HS-5 (cell line): ENCODE measurements at regions not wholly inside any gene's neighbourhood (a gene's known extent, or its start where the extent isn't known, plus 50 kb on each side); places are given as distances from the start of the nearest gene placed in this dataset.
"Not testable (repeated sequence)": the region's sequence is repeated elsewhere in the genome, so short reads cannot be mapped to it uniquely, and the experiment has no call there.

Source experiments
- DNase-seq: peaks from one replicate; pipeline ENCODE4 v3.0.0-alpha.2; 2012; ENCODE audit warnings: low read depth

DNA sequence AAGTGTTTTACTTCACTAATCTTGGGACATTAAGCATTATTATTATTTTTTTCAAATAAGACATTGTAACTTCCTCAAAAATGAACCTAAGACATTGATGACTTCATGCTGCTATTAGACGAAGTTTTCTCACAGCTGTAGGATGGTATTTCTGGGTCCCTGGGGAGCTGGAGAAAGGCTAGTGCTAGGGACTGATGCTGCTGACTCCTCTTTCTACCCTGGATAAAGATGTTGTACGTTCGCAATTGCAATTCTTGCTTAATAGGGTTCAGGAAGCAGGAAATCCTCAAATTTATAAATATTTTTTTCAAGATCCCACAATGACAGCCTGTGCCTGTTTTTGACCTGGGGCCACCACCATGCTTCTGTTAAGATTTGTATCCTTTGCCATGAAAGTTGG lies 526.0 kb downstream of the CCSER2 start:
- DNase-seq: no peak

DNA sequence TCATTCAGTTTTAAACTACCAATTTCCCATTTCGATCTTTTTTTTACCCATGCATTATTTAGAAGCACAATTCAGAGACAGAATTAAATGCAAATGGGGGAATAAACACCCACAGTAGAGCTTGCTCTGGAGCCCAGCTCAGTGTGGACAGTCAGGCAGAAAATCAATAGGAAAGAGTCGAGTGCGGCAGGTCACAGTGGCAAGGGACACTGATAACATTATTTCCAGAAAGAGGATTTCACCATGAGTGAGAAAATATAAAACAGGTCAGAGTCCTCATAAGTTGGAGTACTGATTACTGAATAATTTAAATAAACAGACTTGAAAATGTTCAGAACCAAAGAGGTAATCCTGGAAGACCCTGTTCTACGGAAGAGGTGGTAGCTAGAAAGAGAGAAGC lies 532.5 kb downstream of the CCSER2 start:
- DNase-seq: no peak

DNA sequence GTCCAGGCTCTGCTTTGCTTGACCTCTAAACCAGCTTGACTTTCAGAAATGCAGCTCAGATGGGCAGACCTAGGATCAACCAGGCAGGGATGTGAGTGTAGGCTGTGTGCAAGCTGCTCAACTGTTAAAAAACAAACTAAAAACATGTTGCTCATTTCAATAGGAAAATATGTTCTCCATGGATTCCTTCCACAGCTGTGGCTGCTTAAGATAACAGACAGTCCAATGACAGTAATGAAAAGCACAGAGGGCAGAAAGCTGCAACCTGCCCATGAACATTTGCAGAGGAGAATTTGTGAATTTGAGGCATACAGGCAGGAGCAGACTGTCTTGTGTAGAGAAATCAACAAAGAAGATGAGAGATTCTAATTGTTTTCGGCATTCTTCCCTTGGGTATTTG lies 534.2 kb downstream of the CCSER2 start:
- DNase-seq: no peak

DNA sequence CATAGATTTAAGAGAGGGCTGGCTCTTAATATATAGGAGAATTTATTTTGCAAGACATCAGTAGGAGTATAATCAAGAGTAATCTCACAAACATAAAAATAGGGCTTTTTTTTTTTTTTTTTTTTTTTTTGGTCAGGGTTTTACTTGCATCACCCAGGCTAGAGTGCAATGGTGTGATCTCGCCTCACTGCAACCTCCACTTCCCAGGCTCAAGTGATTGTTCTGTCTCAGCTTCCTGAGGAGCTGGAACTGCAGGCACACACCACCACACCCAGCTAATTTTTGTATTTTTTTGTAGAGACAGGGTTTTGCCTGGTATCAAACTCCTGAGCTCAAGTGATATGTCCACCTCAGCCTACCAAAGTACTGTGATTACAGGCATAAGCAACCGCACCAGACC lies 535.3 kb downstream of the CCSER2 start:
- DNase-seq: no peak

DNA sequence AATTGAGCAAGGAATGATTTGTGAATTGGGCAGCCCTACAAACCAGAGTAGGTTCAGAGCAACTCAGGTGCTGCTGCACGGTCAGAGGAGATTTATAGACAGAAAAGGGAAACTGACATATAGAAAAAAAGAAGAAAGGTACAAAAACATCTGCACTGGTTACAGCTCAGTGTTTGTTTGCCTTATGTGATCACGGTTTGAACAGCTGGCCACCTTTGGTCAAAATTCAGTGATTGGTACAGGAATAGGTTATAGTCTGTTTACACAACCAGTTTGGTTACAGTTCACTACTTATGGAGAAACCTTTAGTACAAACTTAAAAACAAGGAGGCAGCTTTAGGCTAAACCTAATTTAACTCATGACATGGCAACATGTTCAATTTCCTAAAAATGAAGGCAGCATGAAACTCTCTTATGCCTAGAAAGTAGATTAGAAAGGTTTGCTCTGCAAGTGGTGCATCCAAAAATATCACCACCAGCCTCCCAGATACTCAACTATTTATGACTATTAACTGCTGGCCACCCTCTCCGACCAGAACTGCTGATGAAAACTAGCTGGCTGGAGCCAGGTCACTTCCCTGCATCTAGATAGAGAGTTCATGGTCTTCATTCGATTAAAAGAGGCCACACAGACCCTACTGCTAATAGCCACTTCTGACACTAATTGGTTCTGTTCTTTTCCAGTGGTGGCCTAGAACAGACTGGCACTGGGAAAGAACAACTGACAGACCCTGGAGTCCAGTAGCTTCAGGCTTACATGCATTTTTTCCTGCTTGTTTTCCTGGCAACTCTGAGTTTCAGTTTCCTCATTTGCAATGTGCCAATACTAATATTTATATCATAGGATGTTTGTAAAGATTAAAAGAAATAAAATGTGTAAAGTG lies 548.0 kb downstream of the CCSER2 start:
- no peak for DNase-seq

DNA sequence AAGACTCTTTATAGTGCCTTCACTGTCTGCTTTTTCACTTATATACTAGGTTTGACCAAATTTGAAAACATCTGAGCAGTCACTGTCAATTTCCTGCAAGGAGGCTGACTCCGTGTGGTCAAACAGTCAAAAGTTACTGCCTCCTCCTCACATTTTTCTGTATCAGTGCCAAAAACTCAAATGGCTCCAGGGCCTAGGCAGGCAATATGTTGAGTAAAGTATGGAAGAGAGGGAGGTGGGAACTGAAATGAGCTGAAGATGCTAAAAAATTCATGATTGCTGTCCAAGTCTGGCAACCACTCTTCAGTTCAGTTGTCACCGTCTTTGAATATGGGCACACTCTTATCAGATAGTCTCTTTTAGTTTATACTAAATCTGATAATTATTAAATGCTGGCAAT lies 551.6 kb downstream of the CCSER2 start:
- no peak for DNase-seq

- not testable (repeated sequence) for DNase-seq
Measured at GRCh38 chr10:84881696-84882095, 553.3 kb downstream of the CCSER2 start.

DNA sequence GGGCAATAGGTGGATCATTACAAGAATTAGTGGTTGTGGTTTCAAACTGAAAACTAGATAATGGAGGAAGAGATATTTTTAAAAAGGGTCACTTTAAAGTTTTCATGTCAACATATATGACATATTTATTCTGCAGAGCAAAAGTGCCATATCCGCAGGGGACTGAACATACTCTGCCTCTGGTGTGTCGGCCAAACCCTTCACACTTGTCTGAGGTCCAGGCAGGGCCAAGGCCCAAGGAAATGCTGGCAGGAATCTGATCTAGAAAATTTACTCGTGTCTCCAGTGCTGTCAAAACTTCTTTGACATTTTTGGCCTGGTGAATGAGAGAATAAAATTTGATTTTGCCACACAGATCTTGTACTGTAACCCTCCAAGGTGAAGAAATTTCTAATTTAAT lies 562.3 kb downstream of the CCSER2 start:
- DNase-seq: no peak

DNA sequence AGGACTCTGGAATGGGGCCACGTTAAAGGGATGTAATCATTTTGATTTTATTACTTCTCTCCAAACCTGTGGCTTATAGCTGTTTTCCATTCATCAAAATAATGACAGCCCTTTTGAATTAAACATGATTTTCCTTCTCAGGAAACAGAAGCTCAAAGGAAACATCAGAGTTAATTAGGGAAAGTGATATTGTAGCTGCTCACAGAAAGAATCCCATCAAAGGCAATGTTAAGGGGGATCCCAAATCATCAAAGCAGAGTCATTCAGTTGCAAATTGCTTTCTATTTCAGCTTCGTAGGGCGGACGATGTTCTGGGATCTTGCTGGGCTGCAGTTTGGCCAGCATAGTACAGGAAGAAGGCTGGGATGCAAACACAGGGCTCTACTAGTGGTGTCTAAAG lies 563.2 kb downstream of the CCSER2 start:
- DNase-seq: no peak

GRCh38 chr10:84895541-84895940 lies 567.2 kb downstream of the CCSER2 start:
- DNase-seq: no peak

GRCh38 chr10:84896909-84897308 lies 568.5 kb downstream of the CCSER2 start:
- no peak for DNase-seq

DNA sequence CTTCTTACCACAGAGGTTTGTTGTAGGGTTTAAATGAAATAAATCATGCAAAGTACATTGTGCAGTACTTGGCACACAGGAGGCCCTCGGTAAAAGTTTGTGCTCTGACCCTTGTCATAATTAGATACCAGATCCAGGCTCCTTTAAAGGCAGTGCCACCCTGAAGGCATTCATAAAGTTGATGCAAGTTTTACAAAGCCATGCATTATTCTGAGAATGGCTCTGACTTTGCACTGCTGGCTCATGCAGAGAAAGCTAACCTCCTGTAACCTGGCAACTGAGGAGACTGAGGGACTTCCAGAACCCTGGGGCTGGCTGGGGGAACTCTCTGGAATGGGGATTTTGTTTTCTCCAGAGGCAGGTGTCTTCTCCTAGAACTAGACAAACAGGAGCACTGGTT lies 570.9 kb downstream of the CCSER2 start:
- DNase-seq: no peak

GRCh38 chr10:84900141-84900540 lies 571.8 kb downstream of the CCSER2 start:
- DNase-seq: no peak

GRCh38 chr10:84901885-84902284 lies 573.5 kb downstream of the CCSER2 start:
- DNase-seq: no peak

DNA sequence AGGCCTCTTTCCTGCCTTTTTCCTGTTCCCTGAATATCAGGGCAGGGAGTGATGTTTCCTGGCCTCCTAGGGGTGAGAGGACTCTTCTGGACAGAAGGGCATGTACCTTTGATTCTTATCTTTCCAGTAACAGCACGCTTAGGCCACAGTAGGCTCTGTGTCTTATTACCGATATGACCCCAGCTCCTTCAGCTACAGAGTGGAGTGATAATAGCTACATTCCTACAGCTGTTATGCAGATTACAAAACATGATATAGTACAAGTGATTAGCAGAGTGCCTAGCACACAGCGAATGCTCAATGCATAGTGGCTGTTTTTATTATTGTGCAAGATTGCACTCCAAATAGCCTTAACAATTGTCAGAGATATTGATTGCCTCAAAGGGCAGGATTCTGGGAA lies 574.2 kb downstream of the CCSER2 start:
- no peak for DNase-seq

- DNase-seq: no peak
Measured at GRCh38 chr10:84903320-84903719, 574.9 kb downstream of the CCSER2 start.

DNA sequence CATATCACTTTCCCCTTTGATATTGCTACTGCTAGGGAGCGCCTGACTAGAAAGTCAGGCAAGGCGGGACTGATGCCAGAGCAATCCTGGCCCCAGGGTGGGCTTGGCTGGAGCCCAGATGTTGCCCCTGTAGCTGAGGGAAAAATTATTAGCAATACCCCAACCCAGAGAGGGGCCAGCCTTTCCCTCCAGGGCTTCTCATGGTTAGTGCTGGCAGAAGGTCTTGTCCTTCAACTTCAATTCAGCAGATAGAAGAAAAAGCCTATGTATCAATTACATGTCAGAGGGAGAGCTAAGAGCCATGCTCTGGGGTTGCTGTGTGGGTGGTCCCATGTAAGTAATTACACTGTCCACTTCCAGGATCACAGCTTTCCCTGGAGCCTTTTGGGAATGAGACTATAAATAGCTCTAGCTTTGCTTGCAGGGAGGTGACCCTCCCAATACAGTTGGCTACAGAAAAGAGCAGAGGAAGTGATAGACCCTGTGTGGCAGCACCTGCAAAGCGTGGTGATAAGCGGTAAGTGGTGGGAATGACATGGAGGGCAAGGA lies 579.1 kb downstream of the CCSER2 start:
- no peak for DNase-seq

GRCh38 chr10:84908491-84908890 lies 580.1 kb downstream of the CCSER2 start:
- DNase-seq: no peak

DNA sequence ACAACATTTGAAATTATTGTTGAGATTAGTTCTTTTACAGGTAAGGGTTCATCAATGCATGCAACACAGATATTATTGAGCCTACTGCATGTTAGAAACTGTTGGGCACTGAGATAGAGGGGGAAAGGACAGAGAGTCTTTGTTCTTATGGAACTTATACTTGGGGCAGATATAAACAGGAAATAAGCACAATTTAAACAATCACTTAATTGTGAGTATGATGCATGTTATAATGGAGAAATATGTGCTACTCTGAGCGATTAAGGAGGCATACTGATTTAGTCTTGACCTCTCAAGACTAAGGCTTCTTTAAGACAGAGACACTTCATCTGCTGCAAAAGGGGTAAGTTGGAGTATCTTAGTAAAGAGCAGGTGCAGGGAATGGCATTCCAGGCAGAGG lies 593.3 kb downstream of the CCSER2 start:
- no peak for DNase-seq

DNA sequence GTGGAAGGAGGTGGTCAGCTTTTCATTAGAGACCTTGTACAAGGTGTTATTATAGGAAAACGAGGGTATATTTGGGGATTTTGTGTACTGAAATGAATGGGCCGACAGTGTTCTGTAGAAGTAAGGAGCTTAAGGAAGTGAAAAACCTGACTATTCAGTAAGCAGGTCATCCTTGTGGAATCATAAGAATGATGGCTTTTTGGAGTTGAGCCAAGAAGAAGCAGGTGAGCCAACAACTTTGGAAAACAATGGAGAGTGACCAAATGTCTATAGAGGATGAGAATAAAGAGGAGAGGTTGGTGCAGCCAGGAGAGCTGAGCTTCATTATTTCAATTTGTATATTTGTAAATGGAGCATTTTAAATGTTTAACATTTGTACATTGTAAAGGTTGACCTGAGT lies 595.7 kb downstream of the CCSER2 start:
- no peak for DNase-seq

- no peak for DNase-seq
Measured at GRCh38 chr10:84925495-84925894, 597.1 kb downstream of the CCSER2 start.

DNA sequence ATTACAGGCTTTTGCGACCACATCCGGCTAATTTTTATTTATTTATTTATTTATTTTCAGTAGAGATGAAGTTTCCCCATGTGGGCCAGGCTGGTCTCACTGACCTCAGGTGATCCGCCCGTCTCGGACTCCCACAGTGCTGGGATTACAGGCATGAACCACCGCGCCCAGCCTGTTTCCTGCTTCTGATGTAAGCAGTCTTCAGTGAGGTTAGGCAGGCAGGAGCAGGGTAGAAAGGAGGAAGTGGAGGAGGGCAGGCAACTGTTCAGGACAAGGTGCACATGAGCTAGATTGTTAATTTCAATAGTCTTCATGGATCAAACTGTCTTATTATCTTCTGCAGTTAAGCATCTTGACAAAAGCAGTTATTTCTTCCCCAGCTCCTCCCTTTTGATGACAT lies 605.0 kb downstream of the CCSER2 start:
- DNase-seq: no peak

DNA sequence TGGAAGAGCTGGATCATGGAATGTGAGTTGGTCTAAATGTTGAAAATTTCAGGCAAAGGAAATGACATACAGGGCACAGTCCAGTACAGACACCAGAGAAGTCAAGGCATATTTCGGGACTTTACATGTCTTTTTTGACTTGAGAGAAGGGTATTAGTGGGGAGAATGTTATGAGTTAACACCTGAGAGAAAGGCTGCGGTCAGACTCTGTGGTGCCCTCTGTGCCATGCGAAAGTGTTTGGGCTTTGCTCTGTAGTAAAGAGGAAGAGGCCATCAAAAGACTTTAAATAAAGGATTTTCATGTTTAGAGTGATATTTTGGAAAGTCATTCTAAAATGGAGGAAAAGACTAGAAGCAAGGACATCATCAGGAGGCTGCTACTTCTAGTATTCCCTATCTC lies 607.4 kb downstream of the CCSER2 start:
- no peak for DNase-seq
